DMS53 (cell line): ENCODE measurements at regions not wholly inside any gene's neighbourhood (a gene's known extent, or its start where the extent isn't known, plus 50 kb on each side); places are given as distances from the start of the nearest gene placed in this dataset.
A peak's percentile ranks its signal among the peaks of the same experiment; 100 is the strongest.

Source experiments
- DNase-seq: peaks from one replicate; lab custom pipeline; 2025; lab: John Stamatoyannopoulos, UW

DNA sequence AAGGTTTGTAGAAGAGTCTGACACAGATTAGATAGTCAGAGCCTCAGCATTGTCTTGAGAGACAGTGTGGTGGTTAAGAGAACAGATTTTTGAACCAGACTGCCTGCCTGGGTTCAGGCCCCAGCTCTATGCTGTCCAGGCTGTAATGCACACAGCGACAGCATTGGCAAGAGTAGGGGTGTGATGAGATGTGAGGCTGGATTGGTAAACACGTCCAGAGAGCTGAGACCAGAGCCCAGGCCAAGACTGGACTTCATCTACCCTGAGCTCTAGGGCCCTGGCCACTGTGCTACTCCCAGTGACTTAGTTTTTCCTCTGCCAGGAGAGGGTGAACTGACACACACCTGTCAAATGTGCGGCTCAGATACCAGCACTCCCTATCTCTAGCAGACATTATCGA is 360.4 kb downstream of the RPS24 start:
- no peak for DNase-seq

DNA sequence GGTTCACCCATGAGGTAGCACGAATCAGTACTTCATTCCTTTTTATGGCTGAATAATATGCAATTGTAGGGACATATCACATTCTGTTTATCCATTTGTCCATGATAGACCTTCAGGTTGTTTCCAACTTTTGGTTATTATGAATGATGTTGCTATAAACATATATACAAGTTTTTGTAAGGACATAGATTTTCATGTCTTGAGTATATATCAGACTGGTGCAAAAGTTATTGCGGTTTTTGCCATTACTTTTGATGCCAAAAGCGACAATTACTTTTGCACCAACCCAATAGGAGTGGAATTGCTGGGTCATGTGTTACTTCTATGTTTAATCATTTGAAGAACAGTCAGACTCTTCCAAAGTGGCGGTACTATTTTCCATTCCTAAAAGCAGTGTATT is 361.5 kb downstream of the RPS24 start:
- no peak for DNase-seq

DNA sequence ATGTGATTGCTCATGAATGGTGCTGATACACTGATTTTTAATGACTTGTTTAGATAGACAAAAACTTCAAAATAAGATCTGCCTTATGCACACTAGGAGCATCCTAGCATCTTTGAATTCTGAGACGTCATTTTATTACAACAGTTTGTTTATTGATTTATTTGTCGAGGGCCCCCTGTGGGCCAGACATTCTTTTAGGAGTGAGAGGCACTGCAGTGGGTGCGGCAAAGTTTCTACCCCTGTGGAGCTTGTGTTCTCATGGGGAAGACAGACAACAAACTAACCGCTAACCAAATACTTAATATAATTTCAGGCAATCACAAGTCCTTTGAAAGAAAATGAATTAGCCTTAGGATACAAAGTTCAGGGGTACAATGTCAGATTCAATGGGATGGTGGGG is 363.1 kb downstream of the RPS24 start:
- no peak for DNase-seq

DNA sequence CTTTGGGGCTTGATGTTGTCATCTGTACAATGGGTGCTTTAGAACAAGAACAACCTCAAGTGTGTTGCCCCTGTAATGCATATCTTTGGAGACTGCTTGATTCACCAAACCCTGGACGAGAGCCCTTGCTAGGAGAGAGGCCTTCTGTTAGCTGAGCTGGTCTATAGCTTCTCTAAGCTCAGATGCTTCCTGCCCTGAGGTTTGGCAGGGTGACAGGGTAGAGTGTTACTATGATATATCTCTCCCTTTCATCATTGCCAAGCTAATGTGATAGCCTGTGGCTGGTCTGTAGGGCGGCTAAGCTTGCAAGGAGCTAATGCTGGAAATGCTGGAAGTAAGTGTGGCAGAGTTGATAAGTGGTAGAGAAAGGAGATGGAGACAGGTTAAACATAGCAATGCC is 364.1 kb downstream of the RPS24 start:
- DNase-seq: no peak

DNA sequence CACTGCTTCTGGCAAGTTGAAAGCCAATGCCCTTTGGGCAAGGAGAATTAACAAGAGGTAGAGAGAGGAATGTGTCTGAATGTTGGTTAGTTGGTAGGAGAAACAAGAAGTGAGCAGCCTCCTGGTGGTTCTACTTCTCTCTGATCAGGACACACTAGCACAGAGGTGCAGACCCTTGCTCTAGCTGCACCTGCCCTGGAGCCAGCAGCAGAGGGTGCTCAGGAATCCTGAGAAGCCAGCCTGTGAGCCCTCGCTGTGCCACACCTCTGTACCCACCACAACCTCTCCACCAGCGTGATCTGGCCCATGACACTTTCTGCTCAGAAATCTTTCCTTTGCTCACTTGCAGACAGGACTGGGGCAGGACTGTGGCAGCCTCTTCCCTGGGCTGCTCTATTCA is 364.7 kb downstream of the RPS24 start:
- no peak for DNase-seq

DNA sequence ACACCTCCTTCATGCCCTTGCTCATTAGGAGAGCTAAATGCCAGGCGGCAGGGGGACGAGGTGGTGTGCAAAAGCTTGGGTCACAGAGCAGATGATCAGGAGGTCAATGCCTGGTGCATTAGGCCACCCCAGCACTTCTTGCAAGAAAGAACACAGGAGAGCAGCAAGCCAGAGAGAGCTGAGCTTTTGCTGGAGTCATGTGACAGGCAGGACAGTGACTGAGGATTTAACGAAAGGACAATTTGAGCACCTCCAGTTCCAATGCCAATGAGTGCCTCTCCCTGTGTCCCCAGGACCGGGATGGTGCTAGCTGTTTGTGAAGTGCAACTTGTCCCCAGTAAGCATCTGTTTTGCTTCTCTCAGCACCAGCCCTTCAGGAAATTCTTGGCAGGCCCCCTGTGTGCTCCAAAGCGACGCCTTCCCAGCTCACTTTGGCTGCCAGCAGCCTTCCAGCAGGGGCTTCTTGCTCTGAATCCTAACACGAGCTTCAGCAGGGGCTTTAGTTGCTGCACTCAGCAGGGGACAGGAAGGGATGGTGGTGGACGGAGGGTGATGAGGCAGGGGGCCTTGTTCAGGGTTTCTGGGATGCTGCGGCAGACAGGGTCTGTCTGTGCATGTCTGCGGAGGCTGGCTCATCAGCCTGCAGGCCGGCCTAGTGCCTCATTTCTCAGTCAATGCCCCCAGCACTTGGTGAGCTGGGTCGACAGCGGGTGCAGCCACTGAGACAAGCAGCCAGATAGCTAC is 368.1 kb downstream of the RPS24 start:
- DNase-seq: no peak

DNA sequence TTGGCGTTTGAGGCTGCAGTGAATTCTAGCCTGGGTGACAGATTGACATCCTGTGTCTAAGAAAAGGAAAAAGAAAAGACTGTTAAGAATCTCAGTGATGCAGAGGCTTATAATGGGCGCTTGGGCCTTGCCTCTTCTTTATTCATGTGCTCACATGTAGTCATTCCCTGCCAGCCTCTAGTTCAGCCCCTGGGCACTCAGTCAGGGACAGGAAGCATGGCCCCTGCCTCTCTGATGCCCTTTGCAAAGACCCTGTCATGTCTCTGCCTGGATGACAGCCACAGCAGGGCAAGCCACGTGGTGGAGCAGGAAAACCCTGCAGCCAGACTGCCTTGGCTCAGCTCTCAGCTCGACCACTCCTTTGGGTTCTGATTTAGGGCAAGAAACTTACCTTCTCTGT is 368.9 kb downstream of the RPS24 start:
- no peak for DNase-seq

DNA sequence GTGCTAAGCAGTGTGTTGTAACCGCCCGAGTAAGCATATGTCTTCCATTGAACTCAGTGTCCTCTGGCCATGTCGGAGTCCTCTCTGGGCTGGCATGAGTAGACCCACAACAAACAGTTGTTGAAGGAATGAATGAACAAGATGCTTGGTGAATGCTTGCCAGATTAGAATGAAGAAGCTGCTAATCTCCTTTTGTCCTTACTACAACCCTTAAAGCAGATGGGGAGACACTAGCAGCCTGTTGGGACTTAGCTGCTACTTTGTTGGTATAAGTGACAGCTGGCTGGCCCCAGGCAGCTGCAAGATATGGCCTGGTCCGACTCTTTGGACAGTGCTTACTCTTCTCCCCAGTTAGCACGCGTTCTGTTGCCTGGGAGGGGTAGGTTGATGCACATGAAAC is 370.1 kb downstream of the RPS24 start:
- DNase-seq: no peak

DNA sequence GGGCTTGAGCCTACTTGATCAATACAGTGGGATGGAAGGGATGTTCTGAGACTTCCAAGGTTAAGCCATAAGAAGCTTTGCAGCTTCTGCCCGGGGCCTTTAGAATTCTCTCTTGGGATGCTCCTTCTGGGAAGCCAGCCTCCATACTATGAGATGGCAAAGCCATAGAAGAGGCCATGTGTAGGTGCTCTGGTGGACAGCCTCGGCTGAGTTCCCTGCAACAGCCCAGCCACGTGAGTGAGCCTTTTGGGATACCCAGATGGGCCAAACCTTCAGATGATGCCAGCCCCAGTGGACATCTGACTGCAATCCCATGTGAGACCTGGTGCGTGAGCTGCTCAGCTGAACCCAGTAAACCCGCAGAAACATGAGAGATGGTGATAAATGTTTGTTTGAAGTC is 370.6 kb downstream of the RPS24 start:
- no peak for DNase-seq

DNA sequence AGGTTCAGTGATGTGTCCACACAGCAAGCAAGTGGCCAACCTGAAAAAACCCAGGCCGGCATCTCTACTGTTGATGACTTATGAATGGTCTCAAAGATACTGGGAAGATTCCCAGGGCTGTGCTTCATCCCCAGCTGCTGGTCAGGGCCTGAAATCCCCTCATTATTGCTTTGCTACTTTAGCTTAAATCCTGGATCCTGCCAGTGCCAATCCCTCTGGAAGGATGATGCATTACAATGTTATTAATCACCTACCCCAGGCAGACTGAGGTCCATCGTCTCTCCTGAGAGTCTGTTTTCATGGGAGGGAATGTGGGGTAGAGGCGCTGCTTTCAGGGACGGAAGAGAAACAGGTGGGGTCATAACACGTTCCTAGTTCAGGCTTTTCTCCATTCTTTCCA is 371.6 kb downstream of the RPS24 start:
- DNase-seq: no peak

DNA sequence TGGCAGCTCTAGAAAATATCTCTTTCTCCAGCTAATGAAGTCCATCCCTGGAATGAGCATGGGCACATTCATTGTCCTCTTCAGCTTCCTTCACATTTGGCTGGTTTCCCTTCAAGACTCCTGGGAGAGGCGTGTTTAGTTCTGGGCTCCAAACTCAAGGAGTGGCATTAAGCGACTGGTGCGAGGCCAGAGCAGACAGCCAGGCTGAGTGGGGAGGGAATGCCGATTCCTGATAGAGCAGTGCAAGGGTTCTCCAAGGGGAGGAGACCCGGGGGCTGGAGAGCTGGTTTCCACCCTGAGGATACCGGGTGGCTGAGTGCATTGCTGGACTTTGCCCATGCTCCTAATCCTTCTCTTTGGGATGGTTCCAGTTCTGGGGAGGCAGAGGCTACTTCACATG is 372.1 kb downstream of the RPS24 start:
- no peak for DNase-seq

DNA sequence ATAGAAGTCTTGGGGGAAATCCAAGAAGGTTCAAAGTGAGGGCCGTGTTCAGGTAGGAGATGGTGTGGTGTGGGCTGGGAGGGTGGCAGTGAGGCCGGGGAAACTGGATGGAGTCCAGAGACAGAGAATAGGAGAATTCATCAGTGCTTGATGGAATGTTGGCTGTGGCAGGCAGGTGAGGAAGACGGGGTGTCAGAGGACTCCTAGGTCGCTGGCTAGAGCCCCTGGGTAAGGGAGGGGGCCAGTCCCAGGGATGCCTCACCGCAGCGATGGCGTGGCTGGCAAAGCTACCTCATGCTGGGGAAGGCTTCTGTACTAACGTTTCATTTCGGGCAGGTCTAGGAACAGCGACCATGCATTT is 373.0 kb downstream of the RPS24 start:
- no peak for DNase-seq

DNA sequence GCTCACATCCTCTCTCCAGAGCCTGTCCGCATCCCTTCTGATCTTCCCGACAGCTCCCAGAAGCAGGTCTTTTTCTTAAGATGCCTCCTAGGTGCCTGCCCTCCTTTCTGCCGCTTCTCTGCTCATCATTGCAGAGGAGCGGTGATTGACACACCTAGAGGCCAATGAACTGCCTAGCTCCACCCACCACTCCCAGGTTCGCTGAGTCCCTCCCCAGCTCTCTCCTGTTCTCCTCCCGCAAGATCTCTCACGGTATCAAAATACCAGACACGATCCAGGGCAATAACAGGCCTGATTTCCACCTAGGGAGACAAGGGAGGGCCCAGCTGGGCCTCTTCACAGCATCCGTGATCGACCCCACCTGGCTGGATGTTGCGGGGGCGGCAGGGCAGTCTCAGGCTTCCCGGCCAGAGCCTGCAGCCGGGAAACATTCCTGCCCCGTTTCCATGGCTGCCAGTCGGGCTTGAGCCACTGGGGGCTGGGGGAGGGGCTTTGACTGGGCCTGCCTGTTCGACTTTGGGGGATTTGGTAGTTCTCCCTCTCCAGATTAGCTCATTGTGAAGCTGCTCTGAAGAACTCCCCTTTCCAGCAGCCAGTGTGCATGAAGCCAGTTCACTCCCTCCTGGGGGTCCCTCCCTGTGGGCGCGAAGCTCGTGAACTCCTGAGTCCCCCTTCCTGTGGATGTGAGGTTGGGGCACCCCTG is 373.5 kb downstream of the RPS24 start:
- DNase-seq: peak; percentile 96

DNA sequence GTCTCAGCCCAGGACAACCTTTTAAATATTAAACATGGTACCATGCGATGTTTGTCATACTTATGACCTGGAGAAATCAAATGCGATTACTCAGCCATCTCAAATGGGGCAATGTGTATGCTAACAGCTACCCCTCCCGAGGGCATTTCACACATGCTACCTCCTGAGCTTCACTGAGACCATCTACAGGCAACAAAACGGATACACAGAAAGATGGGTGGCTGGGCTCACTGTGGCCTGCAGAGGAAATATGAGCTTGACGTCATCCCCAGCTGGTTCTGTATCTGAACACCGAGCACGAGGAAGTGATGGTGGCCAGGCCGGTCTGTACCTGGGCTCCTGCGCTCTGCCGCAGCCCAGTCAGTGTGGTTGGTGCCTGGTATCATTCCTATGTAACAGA is 374.3 kb downstream of the RPS24 start:
- DNase-seq: no peak

DNA sequence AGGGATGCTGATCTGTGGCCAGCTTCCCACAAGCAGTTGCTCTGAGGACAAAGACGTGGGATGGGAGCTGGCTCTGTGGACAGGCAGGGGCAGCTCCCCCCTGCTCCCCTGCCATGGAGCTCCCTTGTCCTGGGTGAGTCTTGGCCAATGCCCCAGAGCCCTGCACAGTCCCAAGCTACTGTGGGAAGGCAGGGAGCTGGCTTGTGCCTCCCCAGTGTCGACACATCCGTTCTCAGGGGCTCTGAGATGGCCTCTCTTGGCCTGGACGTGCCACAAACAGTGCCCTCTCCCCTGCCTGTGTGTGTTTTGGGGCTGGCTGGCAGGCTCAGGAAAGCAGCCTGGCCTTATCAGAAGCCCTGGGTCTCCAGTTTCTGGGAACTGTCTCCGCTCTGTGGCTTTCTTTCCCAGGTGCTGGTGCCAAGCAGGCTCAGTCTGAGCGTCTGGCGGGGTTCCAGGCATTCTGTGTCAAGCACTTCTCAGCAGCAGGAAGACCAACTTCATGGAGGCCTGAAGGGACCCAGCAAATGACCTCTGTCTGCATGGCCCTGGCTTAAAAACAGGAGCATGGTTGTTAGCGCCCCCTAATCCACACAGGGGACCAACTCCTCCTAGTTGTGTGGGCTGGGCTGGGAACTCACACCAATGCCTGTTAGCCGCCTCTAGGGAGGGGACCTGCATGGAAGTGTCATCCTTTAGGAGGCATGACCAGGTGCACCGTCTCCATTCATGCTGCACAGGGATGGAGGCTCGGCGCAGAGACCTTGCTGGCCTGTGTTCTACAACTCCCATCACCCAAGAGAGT is 375.2 kb downstream of the RPS24 start:
- DNase-seq: peak; percentile 64

DNA sequence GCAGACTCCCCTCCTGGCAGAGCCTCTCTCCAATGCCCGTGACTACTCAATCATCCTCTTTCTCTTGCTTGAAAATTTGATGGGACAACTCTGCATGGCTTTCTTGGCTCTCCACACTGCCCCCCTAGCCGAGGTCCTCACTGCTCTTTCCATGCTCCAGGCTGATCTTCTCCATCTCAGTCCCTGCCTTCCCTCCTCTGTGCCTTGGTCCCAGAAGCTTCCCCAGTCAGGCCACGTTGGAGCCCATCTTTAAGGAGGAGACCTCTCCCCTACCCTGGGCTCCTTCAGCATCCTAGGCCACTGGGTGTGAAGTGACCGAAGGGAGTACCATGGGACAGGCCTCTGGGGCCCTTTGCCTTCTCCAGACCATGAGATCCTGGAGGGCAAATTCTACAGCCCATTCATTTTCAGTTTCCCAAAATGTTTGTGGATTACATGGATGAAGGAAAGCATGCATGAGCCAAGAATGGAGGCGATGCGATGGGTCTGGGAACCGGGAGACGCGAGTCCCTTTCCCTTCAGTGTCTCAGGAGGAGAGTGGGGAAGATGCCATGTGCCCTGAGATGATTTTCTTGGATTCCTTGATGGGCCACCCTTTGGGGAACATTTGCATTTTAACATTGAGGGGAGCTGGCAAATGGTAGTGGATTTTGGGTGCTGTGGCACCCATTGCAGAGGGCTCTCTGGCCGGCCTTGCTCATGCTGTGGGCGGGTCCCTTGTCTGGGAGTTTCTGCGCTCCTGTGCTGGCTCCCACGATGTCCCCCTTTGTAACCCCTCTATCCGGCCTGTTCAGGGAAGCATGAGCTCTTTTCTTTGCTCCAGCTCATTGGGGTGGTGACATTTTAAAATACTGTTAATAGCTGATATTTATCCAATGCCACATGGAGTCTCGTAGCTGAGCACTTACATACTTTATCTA is 376.6 kb downstream of the RPS24 start:
- DNase-seq: no peak

DNA sequence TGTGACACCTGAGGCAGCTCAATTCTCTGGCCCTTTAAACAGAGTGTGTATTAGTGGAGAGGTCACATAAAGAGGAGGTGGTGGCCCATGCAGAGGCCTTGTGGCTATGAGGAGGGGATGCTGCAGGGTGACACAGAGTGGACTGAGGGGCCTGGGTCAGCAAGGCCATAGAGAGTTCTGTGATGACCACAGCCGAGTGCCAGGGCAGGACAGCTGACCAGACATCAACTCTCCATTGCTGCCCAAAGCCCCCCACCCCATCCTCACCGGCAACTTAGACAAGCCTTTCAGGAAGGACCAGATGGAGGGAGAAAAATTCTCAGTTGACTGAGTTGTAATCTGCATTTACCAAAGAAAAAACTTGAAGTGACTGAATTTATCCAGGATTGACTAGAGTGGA is 378.1 kb downstream of the RPS24 start:
- no peak for DNase-seq

DNA sequence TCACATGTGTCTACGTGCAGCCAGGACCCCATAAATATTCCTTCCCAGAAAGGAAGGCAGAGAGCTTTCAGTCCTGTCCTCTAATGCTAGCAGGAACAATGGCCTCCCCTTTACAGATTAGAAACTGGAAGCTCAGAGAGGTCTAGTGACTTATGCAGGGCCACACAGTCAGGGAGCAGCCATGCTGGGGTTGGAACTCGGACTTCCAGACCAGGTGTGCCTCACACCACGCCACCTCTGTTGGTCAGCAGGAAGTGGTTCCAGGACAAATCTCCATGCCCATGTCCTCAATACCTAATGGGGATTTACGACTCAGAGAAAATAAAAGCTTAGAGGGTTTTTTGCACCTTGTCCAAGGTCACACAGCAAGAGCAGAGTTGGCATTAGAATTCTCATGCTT is 378.9 kb downstream of the RPS24 start:
- no peak for DNase-seq

DNA sequence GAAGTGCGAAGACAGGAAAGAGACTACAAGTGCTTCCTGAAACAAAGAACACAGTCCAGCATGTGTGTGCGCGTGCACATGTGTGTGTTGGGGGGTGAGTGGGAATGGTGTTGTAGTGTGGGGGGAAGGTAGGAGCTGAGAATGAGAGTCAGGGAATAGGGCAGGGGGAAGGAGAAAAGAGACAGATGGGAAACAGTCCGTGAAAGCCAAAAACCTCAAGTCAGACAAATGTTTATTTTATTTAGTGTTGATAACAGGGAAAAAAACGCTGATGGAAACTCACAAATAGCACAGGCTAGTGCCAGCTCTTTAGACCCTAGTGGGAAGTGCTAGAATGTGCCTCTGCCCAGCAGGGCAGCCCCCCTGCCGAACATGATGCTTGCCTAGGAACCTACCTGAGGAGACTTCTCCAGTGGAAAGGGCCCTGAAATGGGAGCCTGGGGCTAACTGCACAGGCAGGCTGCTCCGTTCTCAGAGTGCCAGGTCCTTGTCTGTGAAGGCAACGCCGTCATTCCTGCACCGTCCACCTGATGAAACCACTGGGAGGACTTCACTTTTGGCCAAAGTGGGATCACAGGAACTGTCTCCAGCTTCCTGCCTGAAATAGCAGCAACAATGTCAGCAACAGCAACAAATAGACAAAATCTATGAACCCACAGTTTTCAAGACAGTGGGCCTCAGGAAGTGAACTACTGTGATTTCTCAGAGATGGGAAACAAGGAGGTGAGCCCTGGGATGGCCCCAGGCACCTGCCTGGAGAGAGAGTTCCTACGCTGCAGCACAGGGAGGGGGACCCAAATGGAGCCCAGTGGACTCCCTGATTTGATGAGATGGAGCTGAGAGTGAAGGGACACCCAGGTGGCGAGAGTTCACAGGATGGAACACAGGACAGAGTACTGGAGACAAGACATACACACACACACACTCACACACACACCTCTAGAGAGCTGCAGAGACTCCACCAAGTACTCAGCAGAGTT is 379.7 kb downstream of the RPS24 start:
- DNase-seq: no peak

DNA sequence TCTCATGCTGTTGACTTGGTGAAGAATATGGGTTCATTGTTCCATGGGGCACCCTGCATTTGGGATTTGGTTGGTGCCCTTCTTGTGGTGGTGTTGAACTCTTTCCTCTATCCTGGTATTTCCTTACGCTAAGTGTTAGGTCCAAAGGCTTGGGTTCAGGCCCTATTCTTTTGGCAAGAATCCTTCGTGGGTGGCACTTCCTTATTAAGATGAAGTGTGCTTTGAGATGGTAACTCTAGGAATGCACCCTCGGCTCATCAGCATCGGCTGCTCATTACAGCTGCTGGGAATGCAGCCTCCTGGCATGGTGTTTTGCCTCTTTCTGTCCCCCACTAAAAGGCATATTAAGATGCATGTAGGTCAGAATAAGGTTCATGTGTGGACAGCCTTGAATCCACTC is 380.7 kb downstream of the RPS24 start:
- no peak for DNase-seq

DNA sequence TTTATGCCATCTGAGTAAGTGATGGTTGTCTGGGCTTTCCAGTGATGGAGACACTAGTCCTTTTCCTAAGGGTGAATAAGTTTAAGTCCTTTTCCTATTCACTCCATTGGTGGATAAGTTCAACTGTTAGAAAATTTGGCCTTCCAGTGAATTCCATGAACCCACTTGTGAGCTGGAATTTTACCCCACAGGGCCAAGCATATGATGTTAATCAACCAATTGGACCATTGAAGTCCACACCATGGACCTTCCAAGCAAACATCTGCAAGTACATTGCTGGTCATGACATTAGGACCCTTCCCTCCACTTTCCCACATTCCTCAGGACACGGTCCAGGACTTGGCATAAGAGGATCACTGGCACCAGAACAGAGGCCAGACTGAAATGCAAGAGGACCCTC is 381.4 kb downstream of the RPS24 start:
- DNase-seq: no peak
